Mesothelial cell of epicardium (in vitro differentiated cells): ENCODE measurements at regions not wholly inside any gene's neighbourhood (a gene's known extent, or its start where the extent isn't known, plus 50 kb on each side); places are given as distances from the start of the nearest gene placed in this dataset.
"Not testable (repeated sequence)": the region's sequence is repeated elsewhere in the genome, so short reads cannot be mapped to it uniquely, and the experiment has no call there.

Experiments used
- DNase-seq, 2 experiments: peaks; one replicate each; pipeline ENCODE4 v3.0.0; 2021; ENCODE audit warnings: low spot score in 2 of 2; ENCODE audit not compliant: unreplicated experiment in 2 of 2
- H3K27ac Mint-ChIP-seq: 2 replicates; pipeline ENCODE4 v1.8.0; 2021; ENCODE audit warnings: mixed read lengths
- H3K27me3 Mint-ChIP-seq: 2 replicates; pipeline ENCODE4 v1.8.0; 2021; ENCODE audit warnings: low read depth, mixed read lengths
- H3K36me3 Mint-ChIP-seq: 2 replicates; pipeline ENCODE4 v1.8.0; 2021; ENCODE audit warnings: mixed read lengths
- H3K4me1 Mint-ChIP-seq: 2 replicates; pipeline ENCODE4 v1.8.0; 2021; ENCODE audit warnings: mixed read lengths
- H3K4me3 Mint-ChIP-seq: 2 replicates; pipeline ENCODE4 v1.8.0; 2021; ENCODE audit warnings: mild to moderate bottlenecking, moderate library complexity, mixed read lengths
- H3K9me3 Mint-ChIP-seq: 2 replicates; pipeline ENCODE4 v1.8.0; 2021; ENCODE audit warnings: mixed read lengths
- CTCF ChIP-seq: fragments of 200-600 bp; sonication (generic); IDR thresholded peaks from one replicate; pipeline ENCODE4 v1.5.0; 2021; ENCODE audit warnings: antibody characterized with exemption; ENCODE audit not compliant: unreplicated experiment

- Mint-ChIP-seq H3K9me3 (peaks cover 8% of the 10 kb centered on the region), H3K4me1 (no peaks in the 10 kb centered on the region), H3K36me3 (no peaks in the 10 kb centered on the region), H3K27ac (no peak overlapping the region), H3K4me3 (no peak overlapping the region), H3K27me3 (no peaks in the 10 kb centered on the region)
- no peak for DNase-seq
- no peak for TF ChIP-seq CTCF
Measured at GRCh38 chr4:27973700-27974099, 1113.1 kb downstream of the STIM2 start.

GRCh38 chr4:27974339-27974738 lies 1113.7 kb downstream of the STIM2 start:
- H3K4me1 Mint-ChIP-seq, result no peaks in the 10 kb centered on the region
- no peak for DNase-seq
- no peaks in the 10 kb centered on the region for H3K36me3 Mint-ChIP-seq
- H3K4me3 Mint-ChIP-seq, result no peak overlapping the region
- H3K9me3 Mint-ChIP-seq, result peaks cover 13% of the 10 kb centered on the region
- H3K27me3 Mint-ChIP-seq, result no peaks in the 10 kb centered on the region
- H3K27ac Mint-ChIP-seq, result no peak overlapping the region
- TF ChIP-seq CTCF, result no peak

- H3K36me3 Mint-ChIP-seq, H3K4me1 Mint-ChIP-seq, H3K27ac Mint-ChIP-seq, H3K27me3 Mint-ChIP-seq, DNase-seq, H3K4me3 Mint-ChIP-seq: not testable (repeated sequence)
- peaks cover 18% of the 10 kb centered on the region for H3K9me3 Mint-ChIP-seq
Measured at GRCh38 chr4:27974881-27975280, 1114.2 kb downstream of the STIM2 start.

- H3K27me3 Mint-ChIP-seq, DNase-seq, H3K4me3 Mint-ChIP-seq, H3K27ac Mint-ChIP-seq, H3K4me1 Mint-ChIP-seq, H3K36me3 Mint-ChIP-seq: not testable (repeated sequence)
- H3K9me3 Mint-ChIP-seq, result peaks cover 19% of the 10 kb centered on the region
Measured at GRCh38 chr4:27978427-27979109, 1117.9 kb downstream of the STIM2 start.

- no peak for TF ChIP-seq CTCF
Measured at GRCh38 chr4:27985522-27985921, 1124.9 kb downstream of the STIM2 start.

GRCh38 chr4:27986476-27986875 lies 1125.8 kb downstream of the STIM2 start:
- Mint-ChIP-seq H3K27ac (no peak overlapping the region), H3K4me3 (no peak overlapping the region), H3K27me3 (no peaks in the 10 kb centered on the region), H3K36me3 (no peaks in the 10 kb centered on the region), H3K4me1 (no peaks in the 10 kb centered on the region), H3K9me3 (no peaks in the 10 kb centered on the region)
- no peak for TF ChIP-seq CTCF
- DNase-seq, result no peak

More at GRCh38 chr4:27985522-27985921, 1124.9 kb downstream of the STIM2 start:
- no peaks in the 10 kb centered on the region for H3K27me3 Mint-ChIP-seq
- no peaks in the 10 kb centered on the region for H3K36me3 Mint-ChIP-seq
- H3K4me1 Mint-ChIP-seq, result no peaks in the 10 kb centered on the region
- H3K27ac Mint-ChIP-seq, result no peak overlapping the region
- DNase-seq, result no peak
- H3K4me3 Mint-ChIP-seq, result no peak overlapping the region
- no peaks in the 10 kb centered on the region for H3K9me3 Mint-ChIP-seq

GRCh38 chr4:28001698-28002097 lies 1141.1 kb downstream of the STIM2 start:
- peaks cover 19% of the 10 kb centered on the region for H3K9me3 Mint-ChIP-seq

More at GRCh38 chr4:28001698-28002097, 1141.1 kb downstream of the STIM2 start:
- Mint-ChIP-seq H3K27ac (no peak overlapping the region), H3K4me3 (no peak overlapping the region), H3K27me3 (peaks cover 5% of the 10 kb centered on the region), H3K36me3 (no peaks in the 10 kb centered on the region), H3K4me1 (no peaks in the 10 kb centered on the region)
- DNase-seq, result no peak
- TF ChIP-seq CTCF, result no peak
